Transverse colon (tissue), 3 donors: ENCODE measurements at regions not wholly inside any gene's neighbourhood (a gene's known extent, or its start where the extent isn't known, plus 50 kb on each side); places are given as distances from the start of the nearest gene placed in this dataset.

Source experiments
- POLR2A ChIP-seq: fragments of 450-650 bp; IDR thresholded peaks from one replicate; pipeline ENCODE4 v1.6.1; 2016; ENCODE audit warnings: antibody characterized with exemption, mild to moderate bottlenecking, moderate library complexity
- TF ChIP-seq, protein P1 (sequence below), 5 experiments: fragments of 200-600 bp in 3 of 5; fragments of 450-650 bp in 2 of 5; sonication (generic) in 3 of 5; IDR thresholded peaks; 1 replicate in 2 of 5; 2 replicates in 3 of 5; pipeline ENCODE4 v1.5.1; 2016 to 2017; ENCODE audit warnings: antibody characterized with exemption in 5 of 5, inconsistent platforms in 3 of 5, mild to moderate bottlenecking in 2 of 5, moderate library complexity in 1 of 5

- no peak for TF ChIP-seq POLR2A
- TF ChIP-seq, protein P1, sequence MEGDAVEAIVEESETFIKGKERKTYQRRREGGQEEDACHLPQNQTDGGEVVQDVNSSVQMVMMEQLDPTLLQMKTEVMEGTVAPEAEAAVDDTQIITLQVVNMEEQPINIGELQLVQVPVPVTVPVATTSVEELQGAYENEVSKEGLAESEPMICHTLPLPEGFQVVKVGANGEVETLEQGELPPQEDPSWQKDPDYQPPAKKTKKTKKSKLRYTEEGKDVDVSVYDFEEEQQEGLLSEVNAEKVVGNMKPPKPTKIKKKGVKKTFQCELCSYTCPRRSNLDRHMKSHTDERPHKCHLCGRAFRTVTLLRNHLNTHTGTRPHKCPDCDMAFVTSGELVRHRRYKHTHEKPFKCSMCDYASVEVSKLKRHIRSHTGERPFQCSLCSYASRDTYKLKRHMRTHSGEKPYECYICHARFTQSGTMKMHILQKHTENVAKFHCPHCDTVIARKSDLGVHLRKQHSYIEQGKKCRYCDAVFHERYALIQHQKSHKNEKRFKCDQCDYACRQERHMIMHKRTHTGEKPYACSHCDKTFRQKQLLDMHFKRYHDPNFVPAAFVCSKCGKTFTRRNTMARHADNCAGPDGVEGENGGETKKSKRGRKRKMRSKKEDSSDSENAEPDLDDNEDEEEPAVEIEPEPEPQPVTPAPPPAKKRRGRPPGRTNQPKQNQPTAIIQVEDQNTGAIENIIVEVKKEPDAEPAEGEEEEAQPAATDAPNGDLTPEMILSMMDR (IDR thresholded peaks at IDR 0.05) = no peak
These were observed 253.9 kb upstream of the EGLN3 start for GRCh38 chr14:34204774-34205173.
